GM12878 (cell line): ENCODE measurements at regions not wholly inside any gene's neighbourhood (a gene's known extent, or its start where the extent isn't known, plus 50 kb on each side); places are given as distances from the start of the nearest gene placed in this dataset.

Experiments used
- CREB1 ChIP-seq: IDR thresholded peaks from 2 replicates; pipeline ENCODE4 v1.6.1; 2012; ENCODE audit warnings: low read depth, mild to moderate bottlenecking, inconsistent platforms
- ZNF274 ChIP-seq: IDR thresholded peaks from one replicate; pipeline ENCODE4 v1.8.0; 2011; ENCODE audit not compliant: insufficient read length, insufficient read depth

- TF ChIP-seq ZNF274 (no peak), CREB1 (no peak)
Measured at GRCh38 chr10:4472190-4472904, 353.7 kb upstream of the AKR1E2 start.
